ENCODE measurements at regions not wholly inside any gene's neighbourhood (a gene's known extent, or its start where the extent isn't known, plus 50 kb on each side); places are given as distances from the start of the nearest gene placed in this dataset.

DNA sequence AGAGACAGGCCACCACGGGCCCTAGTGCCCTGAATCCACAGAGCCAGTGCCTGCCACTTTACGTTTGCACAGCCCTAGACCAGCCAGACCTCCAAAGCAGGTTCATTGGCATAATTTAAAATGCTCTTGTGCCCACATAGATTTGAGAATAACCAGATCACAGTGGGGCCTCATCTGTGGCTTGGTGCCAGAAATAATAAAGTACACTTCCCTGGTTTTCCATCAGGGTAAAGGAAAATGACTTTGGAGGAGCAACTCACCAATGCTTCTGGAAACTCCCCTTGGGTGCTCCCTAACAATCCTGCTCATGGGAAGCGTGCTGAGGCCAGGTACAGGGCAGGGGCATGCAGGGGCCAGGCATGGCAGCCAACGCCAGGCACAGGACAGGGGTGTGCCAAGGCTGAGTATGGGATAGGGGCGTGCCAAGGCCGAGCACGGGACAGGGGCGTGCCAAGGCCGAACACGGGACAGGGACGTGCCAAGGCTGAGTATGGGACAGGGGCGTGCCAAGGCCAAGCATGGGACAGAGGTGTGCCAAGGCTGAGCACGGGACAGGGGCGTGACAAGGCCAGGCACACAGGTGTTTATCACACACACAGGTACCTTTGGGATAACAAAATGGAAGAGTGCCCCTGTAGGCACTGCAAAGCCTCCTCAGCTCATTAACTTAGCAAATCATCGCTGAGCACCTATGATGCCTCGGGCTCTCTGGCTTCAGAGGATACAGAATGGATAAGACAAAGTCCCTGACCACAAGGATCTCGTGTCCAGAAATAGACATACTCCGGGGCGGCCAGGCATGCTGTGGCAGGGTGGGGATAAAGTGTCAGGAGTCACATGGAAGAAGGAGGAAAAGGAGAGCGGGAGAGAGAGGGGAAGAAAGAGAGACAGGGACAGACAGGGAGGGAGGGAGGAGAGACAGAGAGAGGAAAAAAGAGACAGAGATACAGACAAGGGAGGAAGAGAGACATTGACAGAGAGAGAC is 334.7 kb downstream of the EIPR1 start:
- H3K27me3 ChIP-seq (ENCODE audit: insufficient read depth, low read length): no peaks in the 10 kb centered on the region
- H3K9me2 ChIP-seq (ENCODE audit: insufficient read depth): no peaks in the 10 kb centered on the region
- intact Hi-C loops (cut with micrococcal nuclease): no loop called here
- no TSS peak for BruUV-seq (replicated peaks)
- no peaks in the 10 kb centered on the region for H3K36me3 ChIP-seq (ENCODE audit: control insufficient read depth in 1 of 2, insufficient read depth in 2 of 2, low read length in 2 of 2)
- H4K20me1 ChIP-seq (ENCODE audit: insufficient read depth): no peaks in the 10 kb centered on the region
- RAD21 ChIA-PET (ENCODE audit: low non-redundant PET in 1 of 2, low total read pairs in 2 of 2, uncharacterized antibody in 2 of 2, unreplicated experiment in 2 of 2): no interaction called here
- no peak overlapping the region for H2AFZ ChIP-seq (ENCODE audit: low read depth, low read length, poor library complexity, severe bottlenecking)
- no peaks in the 10 kb centered on the region; a peak in 1 of 4 replicates for H3K9me3 ChIP-seq (ENCODE audit: control insufficient read depth in 1 of 2, insufficient read depth in 1 of 2, low read depth in 1 of 2, low read length in 2 of 2)
- no peak overlapping the region for H3K9ac ChIP-seq (ENCODE audit: low read length)
- CTCF ChIA-PET: no interaction called here
- POLR2A ChIA-PET: no interaction called here
- no peaks in the 10 kb centered on the region for H3K4me1 ChIP-seq (ENCODE audit: control insufficient read depth in 1 of 2, insufficient read depth in 2 of 2, low read length in 2 of 2)
- no peak for DNase-seq (ENCODE audit: low read depth, low spot score)
- H3K27ac ChIP-seq (ENCODE audit: low read depth, low read length): no peak overlapping the region
- no peaks in the 10 kb centered on the region for H3K79me2 ChIP-seq (ENCODE audit: insufficient read depth, low read length)
- ATAC-seq: no peak
- H3K4me2 ChIP-seq (ENCODE audit: low read length): no peak overlapping the region
- H3K4me3 ChIP-seq (replicated peaks in 1 of 2; ENCODE audit: low read depth in 1 of 2, low read length in 2 of 2): no peak overlapping the region
- TF ChIP-seq SP1 (IDR thresholded peaks at IDR 0.05; ENCODE audit: low read depth) (no peak), CTCF (IDR thresholded peaks at IDR 0.05 in 2 of 3, conservative IDR thresholded peaks at IDR 0.05 in 1 of 3; ENCODE audit: borderline replicate concordance in 1 of 3, insufficient read depth in 1 of 3, low read depth in 2 of 3, low read length in 2 of 3) (no peak), EGR1 (IDR thresholded peaks at IDR 0.05; ENCODE audit: low read depth) (no peak), POLR2A (IDR thresholded peaks at IDR 0.05; ENCODE audit: borderline replicate concordance, extremely low read depth, insufficient read depth, insufficient read length) (no peak), TCF7L2 (IDR thresholded peaks at IDR 0.05; ENCODE audit: borderline replicate concordance, extremely low read depth, insufficient read depth, insufficient read length) (no peak), SRF (IDR thresholded peaks at IDR 0.05; ENCODE audit: low read depth) (no peak), YY1 (IDR thresholded peaks at IDR 0.05; ENCODE audit: extremely low read depth, insufficient replicate concordance, low read depth, low read length) (no peak), CEBPB (IDR thresholded peaks at IDR 0.05; ENCODE audit: low read depth) (no peak), CBX3 (IDR thresholded peaks at IDR 0.05; ENCODE audit: low read depth) (no peak), JUND (IDR thresholded peaks at IDR 0.05) (no peak), ATF3 (IDR thresholded peaks at IDR 0.05) (no peak), POLR2AphosphoS5 (IDR thresholded peaks at IDR 0.05; ENCODE audit: low read depth, low read length) (no peak), ZNF274 (IDR thresholded peaks at IDR 0.05; ENCODE audit: low read depth, low read length) (no peak), EZH2phosphoT487 (IDR thresholded peaks at IDR 0.05; ENCODE audit: borderline replicate concordance) (no peak), SIN3A (IDR thresholded peaks at IDR 0.05; ENCODE audit: low read depth) (no peak), ELF1 (IDR thresholded peaks at IDR 0.05; ENCODE audit: borderline replicate concordance, low read depth) (no peak)
- TF ChIP-seq, protein P1, sequence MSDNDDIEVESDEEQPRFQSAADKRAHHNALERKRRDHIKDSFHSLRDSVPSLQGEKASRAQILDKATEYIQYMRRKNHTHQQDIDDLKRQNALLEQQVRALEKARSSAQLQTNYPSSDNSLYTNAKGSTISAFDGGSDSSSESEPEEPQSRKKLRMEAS (IDR thresholded peaks at IDR 0.05): no peak
- TF ChIP-seq, protein P2, sequence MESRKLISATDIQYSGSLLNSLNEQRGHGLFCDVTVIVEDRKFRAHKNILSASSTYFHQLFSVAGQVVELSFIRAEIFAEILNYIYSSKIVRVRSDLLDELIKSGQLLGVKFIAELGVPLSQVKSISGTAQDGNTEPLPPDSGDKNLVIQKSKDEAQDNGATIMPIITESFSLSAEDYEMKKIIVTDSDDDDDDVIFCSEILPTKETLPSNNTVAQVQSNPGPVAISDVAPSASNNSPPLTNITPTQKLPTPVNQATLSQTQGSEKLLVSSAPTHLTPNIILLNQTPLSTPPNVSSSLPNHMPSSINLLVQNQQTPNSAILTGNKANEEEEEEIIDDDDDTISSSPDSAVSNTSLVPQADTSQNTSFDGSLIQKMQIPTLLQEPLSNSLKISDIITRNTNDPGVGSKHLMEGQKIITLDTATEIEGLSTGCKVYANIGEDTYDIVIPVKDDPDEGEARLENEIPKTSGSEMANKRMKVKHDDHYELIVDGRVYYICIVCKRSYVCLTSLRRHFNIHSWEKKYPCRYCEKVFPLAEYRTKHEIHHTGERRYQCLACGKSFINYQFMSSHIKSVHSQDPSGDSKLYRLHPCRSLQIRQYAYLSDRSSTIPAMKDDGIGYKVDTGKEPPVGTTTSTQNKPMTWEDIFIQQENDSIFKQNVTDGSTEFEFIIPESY (IDR thresholded peaks at IDR 0.05; ENCODE audit: extremely low read depth, insufficient replicate concordance, low read length): no peak
- TF ChIP-seq, protein P3, sequence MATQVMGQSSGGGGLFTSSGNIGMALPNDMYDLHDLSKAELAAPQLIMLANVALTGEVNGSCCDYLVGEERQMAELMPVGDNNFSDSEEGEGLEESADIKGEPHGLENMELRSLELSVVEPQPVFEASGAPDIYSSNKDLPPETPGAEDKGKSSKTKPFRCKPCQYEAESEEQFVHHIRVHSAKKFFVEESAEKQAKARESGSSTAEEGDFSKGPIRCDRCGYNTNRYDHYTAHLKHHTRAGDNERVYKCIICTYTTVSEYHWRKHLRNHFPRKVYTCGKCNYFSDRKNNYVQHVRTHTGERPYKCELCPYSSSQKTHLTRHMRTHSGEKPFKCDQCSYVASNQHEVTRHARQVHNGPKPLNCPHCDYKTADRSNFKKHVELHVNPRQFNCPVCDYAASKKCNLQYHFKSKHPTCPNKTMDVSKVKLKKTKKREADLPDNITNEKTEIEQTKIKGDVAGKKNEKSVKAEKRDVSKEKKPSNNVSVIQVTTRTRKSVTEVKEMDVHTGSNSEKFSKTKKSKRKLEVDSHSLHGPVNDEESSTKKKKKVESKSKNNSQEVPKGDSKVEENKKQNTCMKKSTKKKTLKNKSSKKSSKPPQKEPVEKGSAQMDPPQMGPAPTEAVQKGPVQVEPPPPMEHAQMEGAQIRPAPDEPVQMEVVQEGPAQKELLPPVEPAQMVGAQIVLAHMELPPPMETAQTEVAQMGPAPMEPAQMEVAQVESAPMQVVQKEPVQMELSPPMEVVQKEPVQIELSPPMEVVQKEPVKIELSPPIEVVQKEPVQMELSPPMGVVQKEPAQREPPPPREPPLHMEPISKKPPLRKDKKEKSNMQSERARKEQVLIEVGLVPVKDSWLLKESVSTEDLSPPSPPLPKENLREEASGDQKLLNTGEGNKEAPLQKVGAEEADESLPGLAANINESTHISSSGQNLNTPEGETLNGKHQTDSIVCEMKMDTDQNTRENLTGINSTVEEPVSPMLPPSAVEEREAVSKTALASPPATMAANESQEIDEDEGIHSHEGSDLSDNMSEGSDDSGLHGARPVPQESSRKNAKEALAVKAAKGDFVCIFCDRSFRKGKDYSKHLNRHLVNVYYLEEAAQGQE (IDR thresholded peaks at IDR 0.05; ENCODE audit: low read depth): no peak

All from HCT116 (cell line).